GM12872 (cell line): ENCODE measurements at regions not wholly inside any gene's neighbourhood (a gene's known extent, or its start where the extent isn't known, plus 50 kb on each side); places are given as distances from the start of the nearest gene placed in this dataset.

ENCODE experiments used
- CTCF ChIP-seq: IDR thresholded peaks from 3 replicates; pipeline ENCODE4 v1.5.1; 2011; ENCODE audit warnings: low read depth, mild to moderate bottlenecking, low read length, moderate library complexity; ENCODE audit not compliant: insufficient read depth

GRCh38 chr15:53831907-53832770, 72.7 kb upstream of the WDR72 start:
- TF ChIP-seq CTCF, result no peak

- no peak for TF ChIP-seq CTCF
These were observed 71.4 kb upstream of the WDR72 start for GRCh38 chr15:53830707-53831386.

- no peak for TF ChIP-seq CTCF
These were observed 70.5 kb upstream of the WDR72 start for GRCh38 chr15:53829923-53830459.

- TF ChIP-seq CTCF, result no peak
These were observed 70.0 kb upstream of the WDR72 start for GRCh38 chr15:53829471-53829870.

GRCh38 chr15:53827355-53827754, 67.9 kb upstream of the WDR72 start:
- no peak for TF ChIP-seq CTCF

GRCh38 chr15:53811530-53811929, 52.1 kb upstream of the WDR72 start:
- TF ChIP-seq CTCF, result no peak
